ENCODE measurements at regions not wholly inside any gene's neighbourhood (a gene's known extent, or its start where the extent isn't known, plus 50 kb on each side); places are given as distances from the start of the nearest gene placed in this dataset.

DNA sequence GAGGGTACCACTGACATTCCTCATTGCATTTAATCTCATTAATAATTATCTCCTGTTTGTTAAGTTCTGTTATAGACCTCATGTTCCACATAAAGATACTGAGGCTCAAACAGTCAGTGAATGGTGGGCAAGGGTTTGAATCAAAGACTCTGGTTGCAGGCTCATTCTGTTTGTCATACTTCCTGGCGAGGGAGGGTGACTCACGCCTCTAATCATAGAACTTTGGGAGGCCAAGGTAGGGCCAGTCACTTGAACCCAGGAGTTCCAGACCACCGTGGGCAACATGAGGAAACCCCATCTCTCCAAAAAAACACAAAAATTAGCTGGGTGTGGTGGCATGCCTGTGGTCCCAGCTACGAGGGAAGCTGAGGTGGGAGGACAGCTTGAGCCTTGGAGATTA lies 220.7 kb upstream of the MIR17HG start:
- no peak for TF ChIP-seq CTCF (IDR thresholded peaks at IDR 0.05; ENCODE audit: low read depth, low read length, poor library complexity, severe bottlenecking)
- no peak for TF ChIP-seq EZH2phosphoT487 (IDR thresholded peaks at IDR 0.05; ENCODE audit: borderline replicate concordance, low read length)
